GM23338 (cell line): ENCODE measurements at regions not wholly inside any gene's neighbourhood (a gene's known extent, or its start where the extent isn't known, plus 50 kb on each side); places are given as distances from the start of the nearest gene placed in this dataset.
A peak's percentile ranks its signal among the peaks of the same experiment; 100 is the strongest.

Experiments
- ATAC-seq: fragments of 200-7000 bp; cut with Tn5 transposase; 3 replicates; pipeline ENCODE4 v1.9.1; 2020
- DNase-seq: peaks from one replicate; pipeline ENCODE4 v3.0.0-alpha.2; 2015; ENCODE audit warnings: low spot score
- H2AFZ ChIP-seq: fragments of 200-600 bp; sonication (generic); 2 replicates; pipeline ENCODE4 v1.8.0; 2016; ENCODE audit warnings: antibody characterized with exemption, mild to moderate bottlenecking, moderate library complexity
- H3F3A ChIP-seq: fragments of 200-600 bp; sonication (generic); replicated peaks from 2 replicates; pipeline ENCODE4 v1.8.0; 2017; ENCODE audit warnings: antibody characterized with exemption, mixed run types, low read depth
- H3K27ac ChIP-seq: fragments of 200-600 bp; sonication (generic); 2 replicates; pipeline ENCODE4 v1.6.1; 2016; ENCODE audit warnings: low read depth
- H3K27me3 ChIP-seq: fragments of 200-600 bp; sonication (generic); 2 replicates; pipeline ENCODE4 v1.8.0; 2016; ENCODE audit warnings: mild to moderate bottlenecking, mixed run types, moderate library complexity; ENCODE audit not compliant: insufficient read depth
- H3K36me3 ChIP-seq: fragments of 200-600 bp; sonication (generic); 2 replicates; pipeline ENCODE4 v1.8.0; 2016; ENCODE audit warnings: mild to moderate bottlenecking; ENCODE audit not compliant: insufficient read depth
- H3K4me1 ChIP-seq: fragments of 200-600 bp; sonication (generic); 2 replicates; pipeline ENCODE4 v1.8.0; 2016; ENCODE audit warnings: mild to moderate bottlenecking, moderate library complexity; ENCODE audit not compliant: insufficient read depth
- H3K4me2 ChIP-seq: fragments of 200-600 bp; sonication (generic); 2 replicates; pipeline ENCODE4 v1.7.1; 2017; ENCODE audit warnings: mixed run types
- H3K4me3 ChIP-seq: fragments of 200-600 bp; sonication (generic); 2 replicates; pipeline ENCODE4 v1.6.1; 2016; ENCODE audit warnings: mixed run types
- H3K79me2 ChIP-seq: fragments of 200-600 bp; sonication (generic); replicated peaks from 2 replicates; pipeline ENCODE4 v1.8.0; 2017; ENCODE audit warnings: mild to moderate bottlenecking; ENCODE audit not compliant: insufficient read depth
- H3K9me2 ChIP-seq: fragments of 200-600 bp; sonication (generic); 2 replicates; pipeline ENCODE4 v1.8.0; 2017; ENCODE audit not compliant: insufficient read depth
- H4K20me1 ChIP-seq: fragments of 200-600 bp; sonication (generic); replicated peaks from 2 replicates; pipeline ENCODE4 v1.8.0; 2017; ENCODE audit warnings: mild to moderate bottlenecking; ENCODE audit not compliant: insufficient read depth
- H3K27ac Mint-ChIP-seq: 2 replicates; pipeline ENCODE4 v1.8.0; 2020; ENCODE audit warnings: inconsistent platforms, mild to moderate bottlenecking, moderate library complexity, mixed read lengths
- H3K27me3 Mint-ChIP-seq: 3 replicates; pipeline ENCODE4 v1.8.0; 2022; ENCODE audit warnings: low read depth, mild to moderate bottlenecking, moderate library complexity, mixed read lengths, inconsistent platforms; ENCODE audit not compliant: insufficient read depth, poor library complexity
- H3K36me3 Mint-ChIP-seq: 3 replicates; pipeline ENCODE4 v1.8.0; 2021; ENCODE audit warnings: low read depth, mild to moderate bottlenecking, inconsistent platforms, moderate library complexity, mixed read lengths
- H3K4me1 Mint-ChIP-seq: 3 replicates; pipeline ENCODE4 v1.8.0; 2020; ENCODE audit warnings: mild to moderate bottlenecking, inconsistent platforms, mixed read lengths
- H3K4me3 Mint-ChIP-seq: 3 replicates; pipeline ENCODE4 v1.8.0; 2021; ENCODE audit warnings: moderate library complexity, mild to moderate bottlenecking, inconsistent platforms, mixed read lengths
- H3K9me3 Mint-ChIP-seq: 3 replicates; pipeline ENCODE4 v1.8.0; 2020; ENCODE audit warnings: moderate library complexity, mild to moderate bottlenecking, inconsistent platforms, mixed read lengths
- CREB1 ChIP-seq: fragments of 250-450 bp; sonication (Bioruptor Pico); IDR thresholded peaks from 2 replicates; pipeline ENCODE4 v1.5.0; 2020; ENCODE audit warnings: low read depth, mild to moderate bottlenecking, moderate library complexity
- CTCF ChIP-seq, 2 experiments: fragments of 200-600 bp in 1 of 2; sonication (generic) in 1 of 2; conservative IDR thresholded peaks; 2 replicates each; pipeline versions ENCODE4 v1.5.1 to v1.6.1; 2016 to 2017; ENCODE audit warnings: antibody characterized with exemption in 2 of 2, low read depth in 2 of 2, mild to moderate bottlenecking in 2 of 2, moderate library complexity in 1 of 2
- EZH2 ChIP-seq: fragments of 200-600 bp; sonication (generic); IDR thresholded peaks from one replicate; pipeline ENCODE4 v1.8.0; 2017; ENCODE audit warnings: antibody characterized with exemption, mild to moderate bottlenecking, low read depth; ENCODE audit not compliant: unreplicated experiment
- EZH2phosphoT487 ChIP-seq: fragments of 200-600 bp; sonication (generic); IDR thresholded peaks from one replicate; pipeline ENCODE4 v1.8.1; 2018; ENCODE audit warnings: antibody characterized with exemption; ENCODE audit not compliant: unreplicated experiment
- REST ChIP-seq: IDR thresholded peaks from one replicate; pipeline ENCODE4 v1.6.1; 2018; ENCODE audit warnings: antibody characterized with exemption; ENCODE audit not compliant: unreplicated experiment
- ZNF331 ChIP-seq: fragments of 250-450 bp; sonication (Bioruptor Pico); IDR thresholded peaks from 2 replicates; pipeline ENCODE4 v1.5.0; 2020; ENCODE audit warnings: low read depth, mild to moderate bottlenecking, moderate library complexity
- ZNF462 ChIP-seq: fragments of 250-450 bp; sonication (Bioruptor Pico); IDR thresholded peaks from 2 replicates; pipeline ENCODE4 v1.5.0; 2020; ENCODE audit warnings: mild to moderate bottlenecking, moderate library complexity

GRCh38 chr5:125227333-125228095, 481.1 kb upstream of the ZNF608 start:
- H3K4me3 ChIP-seq = no peak overlapping the region
- H2AFZ ChIP-seq = no peak overlapping the region; the same call in 1 of the 2 replicates
- Mint-ChIP-seq H3K36me3 (no peaks in the 10 kb centered on the region; the same call in 2 of the 3 replicates), H3K9me3 (peaks cover 3% of the 10 kb centered on the region; the same call in 1 of the 3 replicates), H3K27me3 (peaks cover 6% of the 10 kb centered on the region), H3K4me1 (no peaks in the 10 kb centered on the region; the same call in 2 of the 3 replicates), H3K4me3 (no peak overlapping the region), H3K27ac (no peak overlapping the region)
- no peaks in the 10 kb centered on the region for H3K27me3 ChIP-seq
- ATAC-seq (peak; percentile 73), DNase-seq (peak; percentile 59)
- no peak overlapping the region for H3K4me2 ChIP-seq
- H3K27ac ChIP-seq = no peak overlapping the region
- H3F3A ChIP-seq = no peaks in the 10 kb centered on the region
- no peaks in the 10 kb centered on the region for H3K79me2 ChIP-seq
- H3K9me2 ChIP-seq = peaks cover 3% of the 10 kb centered on the region; the same call in 1 of the 2 replicates
- H4K20me1 ChIP-seq = no peaks in the 10 kb centered on the region
- no peak for TF ChIP-seq EZH2
- peak; percentile 60 to 72 for TF ChIP-seq CTCF (conservative IDR thresholded peaks at IDR 0.05; ENCODE audit: low read depth in 2 of 2)
- no peaks in the 10 kb centered on the region for H3K36me3 ChIP-seq
- no peaks in the 10 kb centered on the region for H3K4me1 ChIP-seq

- Histone ChIP-seq H4K20me1 (no peaks in the 10 kb centered on the region), H3K4me1 (no peaks in the 10 kb centered on the region), H3K36me3 (no peaks in the 10 kb centered on the region), H3K4me2 (no peak overlapping the region), H3K27ac (no peak overlapping the region), H3K27me3 (no peaks in the 10 kb centered on the region), H3F3A (no peaks in the 10 kb centered on the region), H3K79me2 (no peaks in the 10 kb centered on the region), H3K4me3 (no peak overlapping the region), H3K9me2 (peaks cover 3% of the 10 kb centered on the region; the same call in 1 of the 2 replicates), H2AFZ (no peak overlapping the region; the same call in 1 of the 2 replicates)
- no peaks in the 10 kb centered on the region; the same call in 2 of the 3 replicates for H3K4me1 Mint-ChIP-seq
- no peak for DNase-seq
- ATAC-seq = no peak
- H3K27ac Mint-ChIP-seq = no peak overlapping the region
- peaks cover 3% of the 10 kb centered on the region; the same call in 1 of the 3 replicates for H3K9me3 Mint-ChIP-seq
- peaks cover 6% of the 10 kb centered on the region for H3K27me3 Mint-ChIP-seq
- no peak overlapping the region for H3K4me3 Mint-ChIP-seq
- H3K36me3 Mint-ChIP-seq = no peaks in the 10 kb centered on the region; the same call in 2 of the 3 replicates
- TF ChIP-seq ZNF462 (no peak), CREB1 (CRISPR knock-in tag) (no peak), ZNF331 (no peak), EZH2phosphoT487 (no peak), REST (no peak)
Observed at GRCh38 chr5:125228363-125229070, 482.1 kb upstream of the ZNF608 start.
